RWPE2 (cell line): ENCODE measurements at regions not wholly inside any gene's neighbourhood (a gene's known extent, or its start where the extent isn't known, plus 50 kb on each side); places are given as distances from the start of the nearest gene placed in this dataset.
"Not testable (repeated sequence)": the region's sequence is repeated elsewhere in the genome, so short reads cannot be mapped to it uniquely, and the experiment has no call there.

Experiments used
- ATAC-seq: fragments of 200-7000 bp; cut with Tn5 transposase; 3 replicates; pipeline ENCODE4 v1.9.1; 2021; ENCODE audit warnings: low read depth
- DNase-seq: peaks from one replicate; pipeline ENCODE4 v3.0.0-alpha.2; 2020; ENCODE audit warnings: low spot score
- H3K27ac ChIP-seq: fragments of 450-650 bp; 2 replicates; pipeline ENCODE4 v1.5.1; 2017; ENCODE audit warnings: mild to moderate bottlenecking; ENCODE audit not compliant: poor library complexity, severe bottlenecking
- H3K27me3 ChIP-seq: fragments of 250-450 bp; sonication (Bioruptor Pico); 2 replicates; pipeline ENCODE4 v1.5.1; 2021; ENCODE audit warnings: mild to moderate bottlenecking, moderate library complexity; ENCODE audit not compliant: insufficient read depth, poor library complexity, severe bottlenecking
- H3K36me3 ChIP-seq: fragments of 250-450 bp; sonication (Bioruptor Pico); 2 replicates; pipeline ENCODE4 v1.5.1; 2020; ENCODE audit warnings: low read depth, mild to moderate bottlenecking, moderate library complexity
- H3K4me1 ChIP-seq: fragments of 250-450 bp; sonication (Bioruptor Pico); 2 replicates; pipeline ENCODE4 v1.5.1; 2021; ENCODE audit warnings: mild to moderate bottlenecking, moderate library complexity; ENCODE audit not compliant: insufficient read depth, poor library complexity, severe bottlenecking
- H3K4me3 ChIP-seq: fragments of 250-450 bp; sonication (Bioruptor Pico); 2 replicates; pipeline ENCODE4 v1.5.1; 2021; ENCODE audit warnings: mild to moderate bottlenecking, moderate library complexity; ENCODE audit not compliant: severe bottlenecking
- H3K9me3 ChIP-seq: fragments of 250-450 bp; sonication (Bioruptor Pico); 2 replicates; pipeline ENCODE4 v1.5.1; 2021; ENCODE audit warnings: mild to moderate bottlenecking, moderate library complexity; ENCODE audit not compliant: severe bottlenecking
- TF ChIP-seq, protein P1 (sequence below): fragments of 450-650 bp; IDR thresholded peaks from one replicate; pipeline ENCODE4 v1.5.1; 2017; ENCODE audit warnings: mild to moderate bottlenecking, moderate library complexity; ENCODE audit not compliant: poor library complexity, severe bottlenecking

DNA sequence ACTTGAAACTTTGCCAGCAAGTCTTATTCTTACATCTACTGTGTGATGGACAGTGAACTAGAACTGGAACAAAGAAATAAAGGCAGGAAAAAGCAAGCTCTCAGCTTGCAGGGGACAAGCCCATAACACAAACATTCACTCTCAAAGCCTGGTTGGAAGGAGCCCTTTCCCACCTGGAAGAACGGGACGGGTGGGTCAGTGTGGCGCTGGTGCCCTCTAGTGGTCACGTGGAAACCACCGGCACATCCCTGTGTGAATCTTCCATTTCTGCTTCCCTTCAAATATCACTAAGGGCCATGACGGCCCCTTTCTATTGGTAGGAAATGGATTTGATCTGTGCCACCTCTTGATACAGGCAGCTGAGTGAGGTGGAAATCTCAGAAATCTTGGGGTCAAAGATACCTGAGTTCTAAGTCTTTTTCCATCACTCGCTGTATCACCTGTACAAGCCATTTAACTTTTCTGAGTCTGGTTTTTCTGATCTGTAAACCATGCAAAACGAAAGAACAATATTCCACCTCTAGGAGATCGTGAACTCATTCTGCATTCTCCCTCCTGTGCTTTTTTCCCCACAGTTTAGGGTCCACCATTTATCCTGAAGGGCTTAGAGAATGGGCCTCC lies 211.6 kb downstream of the MSX2 start:
- Histone ChIP-seq H3K27me3 (no peaks in the 10 kb centered on the region), H3K27ac (no peak overlapping the region), H3K9me3 (no peaks in the 10 kb centered on the region), H3K36me3 (no peaks in the 10 kb centered on the region), H3K4me1 (no peaks in the 10 kb centered on the region), H3K4me3 (no peak overlapping the region)
- DNase-seq = no peak
- TF ChIP-seq, protein P1, sequence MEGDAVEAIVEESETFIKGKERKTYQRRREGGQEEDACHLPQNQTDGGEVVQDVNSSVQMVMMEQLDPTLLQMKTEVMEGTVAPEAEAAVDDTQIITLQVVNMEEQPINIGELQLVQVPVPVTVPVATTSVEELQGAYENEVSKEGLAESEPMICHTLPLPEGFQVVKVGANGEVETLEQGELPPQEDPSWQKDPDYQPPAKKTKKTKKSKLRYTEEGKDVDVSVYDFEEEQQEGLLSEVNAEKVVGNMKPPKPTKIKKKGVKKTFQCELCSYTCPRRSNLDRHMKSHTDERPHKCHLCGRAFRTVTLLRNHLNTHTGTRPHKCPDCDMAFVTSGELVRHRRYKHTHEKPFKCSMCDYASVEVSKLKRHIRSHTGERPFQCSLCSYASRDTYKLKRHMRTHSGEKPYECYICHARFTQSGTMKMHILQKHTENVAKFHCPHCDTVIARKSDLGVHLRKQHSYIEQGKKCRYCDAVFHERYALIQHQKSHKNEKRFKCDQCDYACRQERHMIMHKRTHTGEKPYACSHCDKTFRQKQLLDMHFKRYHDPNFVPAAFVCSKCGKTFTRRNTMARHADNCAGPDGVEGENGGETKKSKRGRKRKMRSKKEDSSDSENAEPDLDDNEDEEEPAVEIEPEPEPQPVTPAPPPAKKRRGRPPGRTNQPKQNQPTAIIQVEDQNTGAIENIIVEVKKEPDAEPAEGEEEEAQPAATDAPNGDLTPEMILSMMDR = peak; percentile 99
- peak; percentile 90 for ATAC-seq

- not testable (repeated sequence) for H3K36me3 ChIP-seq, H3K9me3 ChIP-seq, H3K27me3 ChIP-seq, DNase-seq, ATAC-seq, H3K27ac ChIP-seq, H3K4me1 ChIP-seq, H3K4me3 ChIP-seq
Observed at GRCh38 chr5:174931033-174931432, 206.7 kb downstream of the MSX2 start.

GRCh38 chr5:174925586-174925985 lies 201.2 kb downstream of the MSX2 start:
- DNase-seq (no peak), ATAC-seq (no peak)
- TF ChIP-seq, protein P1 = no peak
- Histone ChIP-seq H3K36me3 (no peaks in the 10 kb centered on the region), H3K27ac (no peak overlapping the region), H3K27me3 (no peaks in the 10 kb centered on the region), H3K9me3 (no peaks in the 10 kb centered on the region), H3K4me1 (no peaks in the 10 kb centered on the region), H3K4me3 (no peak overlapping the region)

DNA sequence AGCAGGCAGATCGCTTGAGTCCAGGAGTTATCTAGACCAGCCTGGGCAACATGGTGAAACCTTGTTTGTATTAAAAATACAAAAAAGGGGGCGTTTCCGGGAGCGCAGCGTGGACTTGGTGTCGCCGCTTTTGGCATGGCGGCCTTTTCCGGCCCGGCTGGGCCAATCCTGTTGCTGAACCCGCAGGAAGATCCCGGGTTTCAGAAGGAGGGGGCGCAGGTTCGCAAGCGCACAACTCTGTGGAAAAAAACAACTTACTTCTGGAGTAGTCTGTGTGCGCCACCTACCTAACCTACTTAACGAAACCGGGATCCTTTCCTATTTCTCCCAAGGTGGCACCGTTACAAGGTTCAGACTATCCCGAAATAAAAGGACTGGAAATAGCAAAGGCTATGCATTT lies 198.6 kb downstream of the MSX2 start:
- Histone ChIP-seq H3K27ac (no peak overlapping the region), H3K36me3 (no peaks in the 10 kb centered on the region), H3K9me3 (no peaks in the 10 kb centered on the region), H3K27me3 (no peaks in the 10 kb centered on the region), H3K4me3 (no peak overlapping the region), H3K4me1 (no peaks in the 10 kb centered on the region)
- no peak for ATAC-seq
- no peak for DNase-seq
- TF ChIP-seq, protein P1 = no peak

DNA sequence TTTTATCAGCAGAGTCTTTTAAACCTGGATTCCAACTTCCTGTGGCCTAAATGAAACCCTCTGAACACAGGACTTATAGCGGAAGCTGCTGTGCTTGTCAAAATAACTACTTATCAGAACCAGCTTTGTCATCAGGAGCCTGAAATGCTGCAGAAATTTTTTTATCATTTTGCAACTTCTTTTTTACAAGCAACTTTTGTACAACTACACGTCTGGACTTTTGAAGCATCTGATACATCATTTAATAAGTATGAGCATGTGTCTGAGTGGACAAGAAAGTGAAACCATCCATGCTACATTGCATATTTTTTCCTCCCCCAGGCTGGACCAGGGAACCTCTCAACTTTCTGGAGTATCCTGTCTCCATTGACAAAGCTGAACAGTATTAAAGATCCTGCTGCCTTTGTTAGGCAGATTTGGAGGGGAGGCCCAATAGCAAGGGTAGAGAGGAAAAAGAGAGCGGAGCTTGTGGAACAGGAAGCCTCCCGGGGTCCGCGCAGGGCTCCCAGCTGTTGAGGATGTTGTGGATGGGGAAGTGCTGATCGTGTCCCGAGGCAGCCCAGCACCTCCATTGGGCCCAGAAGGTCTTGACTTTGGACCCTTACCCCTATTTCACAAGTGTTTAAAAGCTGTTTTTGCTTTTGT lies 196.6 kb downstream of the MSX2 start:
- Histone ChIP-seq H3K4me1 (no peaks in the 10 kb centered on the region), H3K27ac (no peak overlapping the region), H3K27me3 (no peaks in the 10 kb centered on the region), H3K4me3 (no peak overlapping the region), H3K9me3 (no peaks in the 10 kb centered on the region), H3K36me3 (no peaks in the 10 kb centered on the region)
- ATAC-seq = no peak
- no peak for DNase-seq
- TF ChIP-seq, protein P1 = no peak
